GM19438 (cell line): ENCODE measurements at regions not wholly inside any gene's neighbourhood (a gene's known extent, or its start where the extent isn't known, plus 50 kb on each side); places are given as distances from the start of the nearest gene placed in this dataset.

Experiments used
- ATAC-seq: cut with Tn5 transposase; IDR thresholded peaks from one replicate; pipeline ENCODE4 v1.9.1; 2021; ENCODE audit warnings: low read depth; ENCODE audit not compliant: unreplicated experiment

- ATAC-seq, result peak; percentile 95
These were observed 289.6 kb upstream of the NFE2L3 start for GRCh38 chr7:25862261-25863004.

- no peak for ATAC-seq
These were observed 288.8 kb upstream of the NFE2L3 start for GRCh38 chr7:25863005-25863728.

- no peak for ATAC-seq
These were observed 288.3 kb upstream of the NFE2L3 start for GRCh38 chr7:25863729-25864110.

- no peak for ATAC-seq
These were observed 287.5 kb upstream of the NFE2L3 start for GRCh38 chr7:25864511-25864910.

DNA sequence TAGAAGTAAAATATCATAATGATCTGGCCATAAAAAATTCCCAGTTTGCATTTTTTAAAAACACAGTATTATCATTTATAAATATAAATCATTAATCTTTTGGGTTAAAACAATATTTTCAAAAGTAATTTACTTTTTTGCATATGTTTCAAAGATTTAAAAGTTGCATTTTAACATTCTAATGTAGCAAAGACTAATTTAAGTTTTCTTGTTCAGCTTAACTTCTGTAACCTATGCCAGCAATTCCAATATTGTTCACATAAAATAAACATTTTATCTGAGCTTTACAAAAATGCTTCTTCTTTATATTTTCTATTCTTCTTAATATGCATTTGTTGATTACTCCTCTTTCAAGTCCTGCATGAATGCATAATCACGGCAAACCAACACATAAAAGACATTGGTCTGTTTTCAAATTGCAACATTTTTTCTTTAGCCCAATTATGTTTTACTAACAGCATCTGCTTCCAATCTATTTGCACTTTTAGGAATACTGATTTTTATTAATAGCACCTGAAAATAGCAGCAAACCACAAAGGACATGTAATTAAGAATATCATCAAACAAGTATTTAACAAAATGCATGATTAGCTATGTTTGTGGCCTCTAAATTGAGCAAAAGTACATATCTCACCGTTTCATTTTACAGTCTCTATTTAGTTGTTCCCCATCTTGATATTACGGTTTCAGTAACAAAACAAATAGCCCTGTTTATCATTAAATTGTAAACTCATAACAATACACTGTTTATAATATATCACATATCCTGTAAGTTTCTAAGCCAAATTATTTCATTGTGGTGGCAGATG, 286.9 kb upstream of the NFE2L3 start:
- no peak for ATAC-seq

DNA sequence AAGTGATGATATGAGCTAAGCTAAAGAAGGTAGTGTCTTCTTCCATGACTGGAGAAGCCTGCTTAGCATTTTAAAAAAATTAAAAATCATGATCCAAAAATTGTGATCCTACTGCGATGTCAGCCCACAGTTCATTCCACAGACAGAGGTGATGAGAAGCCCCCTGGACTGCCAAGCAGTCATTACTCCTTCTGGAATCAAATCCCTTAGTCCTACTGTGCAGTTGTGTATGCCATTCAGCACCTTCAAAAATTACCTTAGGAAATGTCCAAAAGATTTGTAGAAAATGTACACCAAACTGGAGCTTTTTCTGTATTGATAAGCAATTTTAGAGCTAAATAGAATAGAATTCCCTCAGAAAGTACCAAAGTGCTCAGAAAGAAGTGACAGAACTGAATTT, 283.5 kb upstream of the NFE2L3 start:
- ATAC-seq, result no peak

- no peak for ATAC-seq
These were observed 281.4 kb upstream of the NFE2L3 start for GRCh38 chr7:25870574-25870973.

GRCh38 chr7:25876092-25876491, 275.9 kb upstream of the NFE2L3 start:
- ATAC-seq, result no peak

DNA sequence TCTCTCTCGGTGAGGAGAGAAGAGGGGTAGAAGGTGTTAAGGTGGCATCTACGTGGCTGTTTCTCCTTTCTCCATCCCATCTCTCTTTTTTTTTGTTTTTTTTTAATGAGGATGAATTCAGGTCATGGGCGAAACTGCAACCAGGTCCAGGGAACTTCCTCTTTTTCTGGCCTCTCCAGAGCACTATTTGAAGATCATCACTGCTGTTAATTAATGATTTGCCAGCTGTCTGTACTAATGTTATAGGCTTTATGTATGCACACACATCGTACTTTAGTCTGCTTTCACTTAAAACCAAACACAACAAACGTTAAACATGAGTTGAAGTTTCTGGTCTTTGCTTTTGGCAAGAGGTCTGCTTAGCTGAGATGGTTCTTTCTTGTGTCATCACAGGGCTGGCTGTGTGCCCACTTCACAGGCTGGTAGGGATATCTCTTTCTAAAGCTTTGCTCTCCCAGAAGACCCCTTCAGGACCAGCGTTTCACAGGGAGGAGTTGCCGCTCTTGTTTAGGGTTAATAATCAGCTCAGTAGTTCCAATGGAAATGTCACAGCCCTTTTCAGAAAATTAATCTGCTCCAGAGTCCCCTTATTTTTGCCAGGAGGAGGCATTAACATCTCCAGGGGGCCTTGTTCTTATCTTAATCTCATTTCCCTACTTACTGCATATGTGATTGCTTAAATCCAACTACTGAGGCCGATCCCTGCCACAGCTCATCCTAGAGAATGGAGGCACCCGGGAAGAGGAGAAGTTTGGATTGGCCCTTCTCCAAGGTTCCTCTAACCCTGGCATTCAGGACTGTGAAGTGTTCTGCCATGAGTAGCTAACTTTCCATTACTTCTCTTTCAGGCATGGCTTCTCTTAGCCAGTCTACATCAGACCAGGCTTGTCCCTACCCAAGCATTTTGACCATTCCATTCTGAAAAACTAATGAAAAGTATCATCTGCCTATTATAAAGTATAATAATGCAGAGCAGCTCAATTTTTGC, 273.9 kb upstream of the NFE2L3 start:
- peak; percentile 93 for ATAC-seq

DNA sequence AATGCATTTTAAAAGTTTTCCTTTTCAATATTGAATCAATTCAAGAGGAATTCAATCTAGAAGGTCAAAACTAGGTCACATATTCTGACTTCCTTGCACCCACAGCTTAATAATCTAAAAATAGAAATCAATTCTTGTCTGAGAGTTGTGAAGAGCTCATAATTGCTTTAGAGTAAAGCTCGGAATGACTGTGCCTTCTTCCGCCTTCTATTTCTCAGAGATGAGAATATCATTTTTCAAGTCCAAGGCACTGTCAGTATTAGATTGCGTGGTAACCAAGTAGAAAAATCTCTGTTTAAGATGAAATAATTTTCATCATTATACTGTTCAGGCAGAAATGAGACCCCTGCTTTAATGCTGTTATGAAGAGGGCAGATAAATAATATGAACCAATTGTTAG, 272.2 kb upstream of the NFE2L3 start:
- ATAC-seq, result no peak

GRCh38 chr7:25881317-25882037, 270.5 kb upstream of the NFE2L3 start:
- no peak for ATAC-seq

DNA sequence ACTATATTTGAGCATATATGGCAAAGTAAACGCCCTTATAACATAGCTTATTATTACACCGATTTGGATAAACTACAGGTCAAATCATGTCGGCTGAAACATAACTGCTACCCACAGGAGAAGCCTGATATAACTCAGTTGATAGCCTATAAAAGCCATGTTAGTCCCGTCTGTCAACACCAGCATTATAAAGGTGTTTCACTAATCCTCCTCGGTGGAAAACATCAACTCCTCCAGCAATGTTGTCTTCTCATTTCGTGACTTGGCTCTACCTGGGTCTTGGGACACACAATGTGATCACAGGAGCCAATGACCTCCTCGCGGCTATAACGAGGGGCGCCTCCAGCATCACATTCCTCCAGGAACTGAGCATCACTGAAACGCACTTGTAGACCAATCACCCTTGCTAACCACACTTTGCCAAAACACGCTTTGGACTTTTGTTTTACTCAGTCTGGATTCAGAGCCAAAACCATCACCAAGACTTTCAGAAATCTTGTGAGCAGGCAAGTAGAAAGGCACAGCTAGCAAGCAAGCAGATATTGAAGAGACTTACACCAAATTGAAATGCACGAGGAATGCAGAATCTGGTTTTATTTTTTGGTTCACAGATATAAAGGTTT, 269.7 kb upstream of the NFE2L3 start:
- no peak for ATAC-seq

GRCh38 chr7:25884265-25884828, 267.7 kb upstream of the NFE2L3 start:
- no peak for ATAC-seq

GRCh38 chr7:25885057-25885576, 266.9 kb upstream of the NFE2L3 start:
- no peak for ATAC-seq

DNA sequence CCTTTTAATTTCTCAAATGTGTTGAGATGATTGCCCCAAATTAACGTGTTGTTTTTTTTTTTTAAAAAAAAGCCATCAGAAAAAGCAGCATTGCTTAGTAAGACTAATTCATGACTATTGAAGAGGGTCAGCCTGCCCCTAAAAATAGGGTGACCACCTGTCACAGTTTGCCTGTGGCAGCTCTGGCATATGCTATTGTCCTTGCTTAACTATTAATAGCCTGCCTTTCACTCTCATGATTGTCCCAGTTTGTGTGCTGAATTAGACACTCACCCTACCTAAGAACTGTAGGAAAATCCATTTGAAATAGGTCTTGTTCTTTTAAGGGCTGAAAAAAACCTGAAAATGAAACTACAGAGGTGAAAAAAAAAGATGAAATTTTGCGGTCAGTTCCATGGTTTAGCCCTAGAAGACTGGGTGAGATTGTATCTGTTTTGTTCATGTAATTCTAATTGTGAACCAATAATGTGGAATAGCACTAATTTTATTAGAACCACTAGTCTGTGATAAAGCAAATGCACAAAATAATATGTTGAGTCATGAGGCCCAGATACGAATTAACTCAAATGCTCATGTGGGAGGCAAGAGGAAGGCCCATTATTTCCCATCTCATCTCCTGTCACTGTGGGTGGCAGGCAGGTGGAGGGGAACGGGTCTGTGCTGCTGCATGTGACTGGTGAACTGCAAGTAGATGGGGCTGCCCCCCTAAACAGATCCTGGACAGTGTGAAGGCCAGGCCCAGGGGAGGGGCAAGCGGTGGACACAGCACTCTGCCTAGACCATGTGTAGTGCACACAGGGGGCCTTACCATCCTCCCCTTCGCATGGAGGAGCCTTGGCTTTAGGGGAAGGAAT, 265.4 kb upstream of the NFE2L3 start:
- ATAC-seq, result no peak

DNA sequence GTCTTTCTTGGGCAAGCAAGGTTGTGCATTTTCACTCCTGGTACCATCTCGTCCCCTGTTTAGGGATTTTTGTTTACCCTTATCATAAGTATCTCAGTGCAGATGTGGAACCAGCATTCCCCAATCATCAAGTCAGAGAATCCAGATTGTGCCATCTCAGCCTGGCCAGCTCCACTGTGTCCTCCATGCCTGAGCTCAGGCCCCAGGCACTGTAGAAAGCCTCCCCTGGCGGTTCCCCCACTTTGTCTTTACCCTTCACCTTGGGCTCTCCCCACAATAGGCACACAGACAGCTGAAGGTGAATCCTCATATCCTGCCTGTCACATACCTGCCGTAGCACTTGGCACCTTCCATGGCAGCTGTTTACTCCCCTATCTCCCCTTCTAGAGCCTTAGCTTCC, 264.7 kb upstream of the NFE2L3 start:
- ATAC-seq, result no peak

GRCh38 chr7:25887795-25888559, 264.0 kb upstream of the NFE2L3 start:
- no peak for ATAC-seq
